Mesodermal cell (in vitro differentiated cells): ENCODE measurements at regions not wholly inside any gene's neighbourhood (a gene's known extent, or its start where the extent isn't known, plus 50 kb on each side); places are given as distances from the start of the nearest gene placed in this dataset.
"Not testable (repeated sequence)": the region's sequence is repeated elsewhere in the genome, so short reads cannot be mapped to it uniquely, and the experiment has no call there.

Source experiments
- H3K27ac ChIP-seq: 2 replicates; pipeline ENCODE4 v1.7.0; 2013; ENCODE audit warnings: mild to moderate bottlenecking, low read depth, low read length, moderate library complexity; ENCODE audit not compliant: severe bottlenecking
- H3K36me3 ChIP-seq: 2 replicates; pipeline ENCODE4 v1.7.1; 2013; ENCODE audit warnings: mild to moderate bottlenecking, low read length, moderate library complexity; ENCODE audit not compliant: control insufficient read depth, insufficient read depth
- H3K4me1 ChIP-seq: one replicate; pipeline ENCODE4 v1.7.1; 2013; ENCODE audit warnings: mild to moderate bottlenecking, low read length; ENCODE audit not compliant: insufficient read depth, control insufficient read depth, poor library complexity, severe bottlenecking
- H3K4me3 ChIP-seq: 2 replicates; pipeline ENCODE4 v1.7.0; 2013; ENCODE audit warnings: low read length, control low read depth, mild to moderate bottlenecking; ENCODE audit not compliant: insufficient read depth, poor library complexity, severe bottlenecking; ENCODE audit errors: extremely low read depth
- H3K9me3 ChIP-seq: 2 replicates; pipeline ENCODE4 v1.7.1; 2013; ENCODE audit warnings: mild to moderate bottlenecking, low read length, moderate library complexity; ENCODE audit not compliant: control insufficient read depth
- WGBS, 2 experiments: methylation state at CpG; one replicate each; pipeline ENCODE4 v1.1.5; 2013; ENCODE audit warnings: missing lambda C conversion rate in 2 of 2; ENCODE audit not compliant: insufficient coverage in 2 of 2; 5-methylcytosine and 5-hydroxymethylcytosine counted together

- Histone ChIP-seq H3K27ac (no peak overlapping the region), H3K36me3 (no peaks in the 10 kb centered on the region), H3K4me1 (no peaks in the 10 kb centered on the region), H3K9me3 (no peaks in the 10 kb centered on the region), H3K4me3 (no peak overlapping the region)
- 84 to 95% methylated on average over 6 of the region's 6 CpGs for whole genome bisulfite sequencing, 2 experiments
Observed at GRCh38 chr19:30105727-30106126, 163.7 kb downstream of the URI1 start.

GRCh38 chr19:30106417-30107095 is 164.5 kb downstream of the URI1 start:
- no peaks in the 10 kb centered on the region for H3K4me1 ChIP-seq
- WGBS, 2 experiments: 89 to 93% methylated on average over 8 of the region's 11 CpGs
- H3K27ac ChIP-seq: no peak overlapping the region
- H3K4me3 ChIP-seq: no peak overlapping the region
- no peaks in the 10 kb centered on the region for H3K9me3 ChIP-seq
- H3K36me3 ChIP-seq: no peaks in the 10 kb centered on the region

- WGBS, 2 experiments: 88 to 89% methylated on average over 7 of the region's 12 CpGs
- H3K27ac ChIP-seq: no peak overlapping the region
- no peaks in the 10 kb centered on the region for H3K36me3 ChIP-seq
- H3K4me1 ChIP-seq: no peaks in the 10 kb centered on the region
- no peaks in the 10 kb centered on the region for H3K9me3 ChIP-seq
- no peak overlapping the region for H3K4me3 ChIP-seq
Observed at GRCh38 chr19:30107251-30107650, 165.2 kb downstream of the URI1 start.

- WGBS, 2 experiments: 80 to 93% methylated on average over 1 to 3 of the region's 5 CpGs
- H3K4me3 ChIP-seq: no peak overlapping the region
- no peaks in the 10 kb centered on the region for H3K9me3 ChIP-seq
- H3K36me3 ChIP-seq: no peaks in the 10 kb centered on the region
- no peak overlapping the region for H3K27ac ChIP-seq
- H3K4me1 ChIP-seq: no peaks in the 10 kb centered on the region
Observed at GRCh38 chr19:30109565-30109964, 167.5 kb downstream of the URI1 start.

- no peaks in the 10 kb centered on the region for H3K4me1 ChIP-seq
- H3K4me3 ChIP-seq: no peak overlapping the region
- H3K27ac ChIP-seq: no peak overlapping the region
- no peaks in the 10 kb centered on the region for H3K9me3 ChIP-seq
- no peaks in the 10 kb centered on the region for H3K36me3 ChIP-seq
- 84 to 95% methylated on average over 19 to 20 of the region's 22 CpGs for WGBS, 2 experiments
Observed at GRCh38 chr19:30111021-30111855, 169.2 kb downstream of the URI1 start.

- H3K4me3 ChIP-seq: no peak overlapping the region
- WGBS, 2 experiments: 84 to 93% methylated on average over 7 to 9 of the region's 9 CpGs
- no peaks in the 10 kb centered on the region for H3K4me1 ChIP-seq
- H3K27ac ChIP-seq: no peak overlapping the region
- no peaks in the 10 kb centered on the region for H3K36me3 ChIP-seq
- H3K9me3 ChIP-seq: no peaks in the 10 kb centered on the region
Observed at GRCh38 chr19:30112171-30112570, 170.1 kb downstream of the URI1 start.

- H3K36me3 ChIP-seq: no peaks in the 10 kb centered on the region
- H3K9me3 ChIP-seq: no peaks in the 10 kb centered on the region
- H3K4me1 ChIP-seq: no peaks in the 10 kb centered on the region
- no peak overlapping the region for H3K27ac ChIP-seq
- no peak overlapping the region for H3K4me3 ChIP-seq
- 88% methylated on average over 6 to 7 of the region's 8 CpGs for whole genome bisulfite sequencing, 2 experiments
Observed at GRCh38 chr19:30112666-30113065, 170.6 kb downstream of the URI1 start.

GRCh38 chr19:30113186-30113585 is 171.1 kb downstream of the URI1 start:
- H3K4me1 ChIP-seq: no peaks in the 10 kb centered on the region
- H3K27ac ChIP-seq: no peak overlapping the region
- no peaks in the 10 kb centered on the region for H3K36me3 ChIP-seq
- no peaks in the 10 kb centered on the region for H3K9me3 ChIP-seq
- no peak overlapping the region for H3K4me3 ChIP-seq
- 41 to 42% methylated on average over 3 to 4 of the region's 5 CpGs for WGBS, 2 experiments

GRCh38 chr19:30114095-30114494 is 172.1 kb downstream of the URI1 start:
- not testable (repeated sequence) for H3K27ac ChIP-seq, H3K4me1 ChIP-seq, H3K9me3 ChIP-seq, H3K4me3 ChIP-seq, H3K36me3 ChIP-seq
- no CpG with 5 or more reads among the region's 5 CpGs for WGBS, 2 experiments

- no peaks in the 10 kb centered on the region for H3K9me3 ChIP-seq
- 80 to 92% methylated on average over 2 of the region's 2 CpGs for WGBS, 2 experiments
- H3K4me1 ChIP-seq: no peaks in the 10 kb centered on the region
- H3K36me3 ChIP-seq: no peaks in the 10 kb centered on the region
- no peak overlapping the region for H3K4me3 ChIP-seq
- H3K27ac ChIP-seq: no peak overlapping the region
Observed at GRCh38 chr19:30115947-30116346, 173.9 kb downstream of the URI1 start.

GRCh38 chr19:30116530-30116929 is 174.5 kb downstream of the URI1 start:
- Histone ChIP-seq H3K4me1 (no peaks in the 10 kb centered on the region), H3K27ac (no peak overlapping the region), H3K4me3 (no peak overlapping the region), H3K36me3 (no peaks in the 10 kb centered on the region), H3K9me3 (no peaks in the 10 kb centered on the region)
